Esophagus squamous epithelium (tissue), 4 donors: ENCODE measurements at regions not wholly inside any gene's neighbourhood (a gene's known extent, or its start where the extent isn't known, plus 50 kb on each side); places are given as distances from the start of the nearest gene placed in this dataset.

Experiments
- CTCF ChIP-seq, 6 experiments: fragments of 450-650 bp in 4 of 6; fragments of 200-600 bp in 2 of 6; sonication (generic) in 2 of 6; IDR thresholded peaks; one replicate each; pipeline ENCODE4 v1.5.1; 2016 to 2019; ENCODE audit warnings: antibody characterized with exemption in 6 of 6, mild to moderate bottlenecking in 4 of 6, moderate library complexity in 4 of 6
- POLR2A ChIP-seq, 4 donors: fragments of 450-650 bp; IDR thresholded peaks; one replicate each; pipeline ENCODE4 v1.6.1; 2017; ENCODE audit warnings: antibody characterized with exemption in 4 of 4, mild to moderate bottlenecking in 4 of 4, moderate library complexity in 3 of 4

GRCh38 chr9:80518441-80518840, 946.7 kb downstream of the TLE4 start:
- TF ChIP-seq CTCF (IDR thresholded peaks at IDR 0.05) (no peak), POLR2A (IDR thresholded peaks at IDR 0.05) (no peak)
